GM21825 (cell line): ENCODE measurements at regions not wholly inside any gene's neighbourhood (a gene's known extent, or its start where the extent isn't known, plus 50 kb on each side); places are given as distances from the start of the nearest gene placed in this dataset.
A peak's percentile ranks its signal among the peaks of the same experiment; 100 is the strongest.
"Not testable (repeated sequence)": the region's sequence is repeated elsewhere in the genome, so short reads cannot be mapped to it uniquely, and the experiment has no call there.

ENCODE experiments used
- ATAC-seq: cut with Tn5 transposase; IDR thresholded peaks from one replicate; pipeline ENCODE4 v1.9.1; 2021; ENCODE audit warnings: mild to moderate bottlenecking, moderate library complexity; ENCODE audit not compliant: unreplicated experiment

DNA sequence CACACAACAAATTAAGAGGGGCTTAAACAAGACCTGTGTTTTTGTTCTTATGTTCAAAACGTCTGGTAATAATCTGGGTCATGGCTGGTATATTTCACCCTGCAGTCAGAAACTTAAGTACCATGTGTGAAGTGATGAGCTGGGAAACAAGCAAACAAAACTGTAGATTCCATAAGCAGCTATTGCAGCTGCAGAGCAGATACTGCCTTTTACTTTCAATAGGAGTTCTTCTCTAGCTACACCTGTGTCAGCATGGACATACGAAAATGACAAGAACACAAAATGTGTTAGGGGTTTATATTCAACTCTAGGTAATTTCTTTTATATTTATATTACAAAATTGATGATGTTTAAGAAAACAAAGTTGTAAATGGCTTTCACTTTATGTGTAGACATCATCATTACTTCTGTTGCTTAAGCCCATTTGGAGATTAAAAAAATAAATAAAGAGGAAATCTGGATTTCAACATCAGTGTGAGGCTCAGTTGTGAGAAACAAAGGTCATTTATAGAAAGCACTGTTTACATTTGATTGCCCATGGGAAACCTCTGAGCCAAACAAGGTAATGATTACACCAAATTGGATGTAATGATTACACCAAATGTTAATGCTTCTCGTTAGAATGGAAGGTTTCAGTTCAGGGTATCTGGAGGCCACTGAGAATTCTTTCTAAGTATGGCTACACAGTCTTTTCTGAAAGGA, 451.0 kb upstream of the SLC10A2 start:
- peak; percentile 92 for ATAC-seq

DNA sequence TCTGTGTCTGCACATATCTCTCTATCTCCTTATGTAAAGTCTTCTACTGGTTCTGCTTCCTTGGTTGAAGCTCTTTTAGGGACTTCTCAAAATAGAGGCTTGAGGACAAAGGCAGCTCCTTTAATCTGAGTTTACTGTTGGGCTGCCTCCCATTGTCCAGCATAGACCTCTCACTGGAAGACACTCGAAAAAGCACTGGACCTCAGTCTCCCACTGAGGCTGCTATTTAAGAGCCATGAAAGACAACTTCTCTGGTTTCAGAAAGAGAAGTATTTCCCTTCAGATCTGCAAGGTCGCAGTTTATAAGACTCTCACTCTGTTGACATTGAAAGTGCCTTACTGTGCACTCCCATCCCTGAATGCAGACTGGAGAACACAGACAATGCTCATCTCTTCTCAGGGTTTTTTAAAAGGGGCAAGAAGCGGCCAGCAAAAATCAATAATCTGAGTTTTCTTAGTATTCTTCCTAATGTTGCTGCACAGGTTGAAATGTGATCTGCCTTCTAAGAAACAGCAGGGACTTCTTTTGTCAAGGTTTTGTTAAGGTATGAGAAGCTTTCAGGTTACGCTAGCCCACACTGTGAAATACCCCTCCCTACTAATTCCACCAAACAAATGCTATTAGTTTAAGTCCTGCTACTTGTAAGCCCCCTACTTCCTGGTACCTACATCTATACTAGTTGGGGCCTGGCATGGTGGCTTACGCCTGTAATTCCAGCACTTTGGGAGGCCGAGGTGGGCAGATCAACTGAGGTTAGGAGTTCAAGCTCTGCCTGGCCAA, 450.0 kb upstream of the SLC10A2 start:
- no peak for ATAC-seq

DNA sequence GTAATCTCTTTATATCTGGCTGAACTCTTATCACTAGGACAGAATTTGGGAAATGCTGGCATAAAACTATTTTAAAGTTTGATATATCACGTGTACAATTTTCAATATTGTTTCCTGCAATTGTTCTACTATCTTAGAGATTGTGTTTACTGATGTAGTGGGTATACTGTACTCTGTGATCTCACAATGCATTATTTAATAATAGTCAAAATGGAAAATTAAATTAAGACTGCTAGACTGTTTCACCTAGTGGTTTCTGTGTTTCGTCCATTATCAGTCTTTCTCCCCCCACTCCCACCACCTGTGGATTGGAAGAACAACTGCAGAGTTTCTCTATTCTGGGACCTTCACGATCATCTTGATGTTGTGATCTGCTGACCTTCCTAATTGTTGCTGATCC, 449.2 kb upstream of the SLC10A2 start:
- no peak for ATAC-seq

DNA sequence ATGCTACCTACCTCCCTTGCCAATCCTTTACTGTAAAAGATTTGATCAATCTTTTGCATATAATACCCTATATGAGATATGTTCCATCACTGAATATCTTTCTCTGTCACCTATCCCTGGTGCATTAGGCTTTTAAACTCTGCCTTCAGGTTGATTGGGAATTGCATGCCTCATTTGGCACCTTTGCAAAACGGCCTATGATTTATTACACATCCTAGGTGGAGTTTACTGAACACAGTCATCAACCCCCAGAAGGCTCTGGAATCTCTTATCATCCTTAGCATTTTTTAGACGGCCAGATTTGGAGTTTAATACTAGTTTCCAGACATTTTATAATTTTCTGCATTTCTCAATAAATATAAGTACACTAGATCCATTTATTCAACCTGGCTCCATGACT, 448.4 kb upstream of the SLC10A2 start:
- no peak for ATAC-seq

DNA sequence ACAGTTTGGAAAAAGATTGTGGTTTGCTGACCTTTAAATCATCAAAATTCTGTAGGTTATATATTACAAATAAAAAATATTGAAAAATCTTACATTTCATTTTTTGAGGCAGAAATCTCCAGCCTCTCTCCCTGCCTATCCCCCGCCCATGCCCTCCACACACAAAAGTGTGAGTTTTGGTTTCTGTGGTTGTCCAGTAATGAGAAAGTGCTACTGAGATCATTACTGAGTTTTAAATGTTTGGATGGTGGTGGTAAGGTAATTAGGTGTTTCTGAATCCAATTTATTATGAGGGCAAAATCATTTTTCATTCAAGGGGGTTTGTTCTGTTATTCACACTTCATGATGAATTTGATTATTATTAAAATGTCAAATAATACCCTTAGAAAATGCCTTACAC, 448.0 kb upstream of the SLC10A2 start:
- ATAC-seq = no peak

DNA sequence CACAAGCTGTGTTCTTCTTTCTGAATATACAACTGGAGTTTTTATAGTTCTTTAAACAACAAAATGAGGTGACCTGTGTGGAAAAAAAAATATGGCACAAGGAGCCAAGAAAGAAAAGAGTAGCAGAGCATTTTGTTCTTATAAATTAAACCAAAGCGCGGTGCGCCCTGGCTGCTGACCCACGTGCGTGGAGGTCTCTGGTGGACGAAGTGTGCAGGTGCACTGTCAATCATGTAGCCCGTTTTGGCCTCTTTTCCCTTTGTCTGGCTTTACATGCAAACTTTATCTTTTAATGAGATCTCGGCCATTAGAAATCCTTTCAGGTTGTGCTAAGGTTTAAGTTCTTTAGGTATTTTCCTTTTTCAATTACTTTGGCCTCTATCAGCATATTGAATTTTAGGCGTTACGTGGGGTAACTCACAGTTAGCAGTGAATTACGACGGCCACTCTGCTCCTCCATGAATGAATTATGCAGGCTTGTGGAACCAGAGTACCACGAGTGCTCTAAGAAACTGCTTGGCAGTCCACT, 443.9 kb upstream of the SLC10A2 start:
- ATAC-seq = no peak

DNA sequence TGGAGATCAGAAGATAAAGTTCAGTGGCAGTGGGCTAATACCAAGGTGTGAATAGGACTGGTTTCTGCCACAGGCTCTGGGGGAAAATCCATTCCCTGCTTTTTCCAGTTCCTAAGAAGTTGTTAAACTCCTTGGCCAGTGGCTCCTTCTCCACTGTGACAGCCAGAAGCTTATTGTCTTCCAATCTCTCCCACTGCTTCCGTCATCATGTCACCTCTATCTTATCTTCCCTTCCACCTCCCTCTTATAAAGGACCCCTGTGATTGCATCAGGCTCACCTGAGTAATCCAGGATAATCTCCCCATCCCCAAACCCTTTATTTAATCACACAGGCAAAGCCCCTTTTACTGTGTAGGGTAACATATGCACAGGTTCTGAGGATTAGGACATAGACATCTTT, 431.2 kb upstream of the SLC10A2 start:
- ATAC-seq = no peak

DNA sequence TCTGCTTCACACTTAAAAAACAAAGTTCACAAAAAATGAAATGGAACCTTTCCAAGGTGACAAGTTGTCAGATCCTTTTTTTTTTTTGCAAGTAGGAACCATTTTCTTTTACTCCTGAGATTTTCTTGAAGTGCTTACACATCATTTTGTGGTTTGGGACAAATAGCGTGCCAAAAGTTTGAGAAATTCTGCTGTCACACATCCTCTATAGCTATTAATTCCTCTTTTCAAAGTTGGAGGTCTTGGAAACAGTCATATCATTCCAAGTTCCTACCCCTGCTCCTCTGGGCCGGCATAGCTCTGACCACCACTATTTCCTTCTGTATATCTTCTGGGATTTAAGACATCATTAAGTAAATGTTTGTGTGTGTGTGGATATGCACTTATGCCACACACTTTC, 421.6 kb upstream of the SLC10A2 start:
- no peak for ATAC-seq

DNA sequence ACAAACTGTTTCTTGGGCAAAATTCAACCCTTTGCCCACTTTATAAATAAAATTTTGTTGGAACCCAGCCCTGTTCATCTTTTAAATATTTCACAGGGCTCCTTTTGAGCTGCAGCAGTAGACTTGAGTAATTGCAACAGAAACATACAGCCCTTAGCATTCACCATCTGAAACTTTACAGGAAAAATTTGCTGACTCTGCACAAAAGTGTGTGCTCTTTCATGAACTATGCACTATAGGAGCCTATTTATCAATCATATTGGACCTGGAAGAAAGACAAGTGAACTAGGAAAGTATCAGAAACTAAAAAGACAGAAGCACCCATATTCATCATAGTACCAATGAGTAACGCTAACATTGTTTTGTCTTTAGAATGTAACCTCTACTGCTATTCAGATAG, 406.9 kb upstream of the SLC10A2 start:
- ATAC-seq = no peak

DNA sequence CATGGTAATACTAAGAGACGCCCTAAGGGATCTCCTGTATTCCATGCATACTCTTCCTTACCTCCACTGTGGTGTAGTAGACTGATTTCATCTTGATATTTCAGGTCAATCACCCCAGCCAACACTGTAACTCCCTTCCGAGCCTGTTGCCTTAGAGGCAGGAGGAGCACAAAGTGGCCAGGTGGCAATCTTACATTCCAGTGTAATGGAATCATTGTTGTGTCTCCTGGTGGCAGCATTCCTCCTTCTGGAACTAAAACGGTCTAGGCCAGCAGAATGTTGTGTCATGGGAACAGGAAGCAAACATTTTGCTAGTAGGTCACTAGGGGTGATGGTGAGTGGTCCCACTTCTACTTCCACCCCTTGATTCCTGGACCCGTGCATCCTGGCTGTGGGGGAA, 405.7 kb upstream of the SLC10A2 start:
- ATAC-seq = no peak

DNA sequence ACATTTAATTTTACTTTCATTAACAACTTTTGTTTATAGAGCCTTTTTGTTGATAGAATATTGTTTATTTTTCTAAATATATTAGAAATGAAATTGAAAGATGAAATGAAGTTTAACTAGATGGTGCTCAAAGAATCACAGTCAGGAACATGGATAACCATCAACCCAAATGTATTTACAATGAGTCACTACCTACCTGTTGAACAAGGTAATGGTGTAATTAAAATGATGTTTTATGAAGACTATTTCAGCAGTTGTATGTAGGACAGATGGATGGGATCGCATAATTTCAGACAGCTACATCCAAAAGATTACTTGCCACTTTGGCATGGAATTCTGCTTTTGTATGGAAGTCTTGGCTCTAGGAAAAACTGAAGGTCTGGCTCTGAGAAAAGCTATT, 403.6 kb upstream of the SLC10A2 start:
- no peak for ATAC-seq

DNA sequence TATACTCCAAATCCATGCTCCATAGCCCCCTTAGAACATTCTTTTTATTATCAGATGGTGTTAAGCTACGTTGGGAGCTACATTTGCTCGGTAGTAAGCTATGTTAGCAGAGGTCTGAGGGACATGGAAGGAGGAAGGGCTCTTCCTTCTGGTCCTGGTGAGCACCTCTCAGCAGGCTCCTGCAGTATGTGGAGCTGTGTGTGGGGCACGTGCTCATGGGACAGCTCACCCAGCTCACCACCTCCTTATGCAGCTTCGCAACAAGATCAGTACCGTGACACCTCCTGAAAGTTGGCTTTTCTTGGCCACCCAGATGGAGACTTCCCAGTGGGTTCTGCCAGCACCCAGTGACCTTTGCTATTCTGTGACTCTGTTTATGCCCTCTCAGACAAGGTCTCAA, 400.5 kb upstream of the SLC10A2 start:
- no peak for ATAC-seq

DNA sequence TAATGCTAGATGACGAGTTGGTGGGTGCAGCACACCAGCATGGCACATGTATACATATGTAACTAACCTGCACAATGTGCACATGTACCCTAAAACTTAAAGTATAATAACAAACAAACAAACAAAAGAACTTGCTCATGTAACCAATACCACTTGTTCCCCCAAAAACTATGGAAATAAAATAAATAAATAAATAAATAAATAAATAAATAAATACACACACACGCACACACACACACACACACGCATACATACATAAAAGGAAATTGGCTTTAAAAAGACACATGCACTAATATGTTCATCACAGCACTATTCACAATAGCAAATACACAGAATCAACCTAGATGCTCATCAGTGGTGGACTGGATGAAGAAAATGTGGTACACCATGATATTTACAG, 394.0 kb upstream of the SLC10A2 start:
- ATAC-seq = not testable (repeated sequence)

DNA sequence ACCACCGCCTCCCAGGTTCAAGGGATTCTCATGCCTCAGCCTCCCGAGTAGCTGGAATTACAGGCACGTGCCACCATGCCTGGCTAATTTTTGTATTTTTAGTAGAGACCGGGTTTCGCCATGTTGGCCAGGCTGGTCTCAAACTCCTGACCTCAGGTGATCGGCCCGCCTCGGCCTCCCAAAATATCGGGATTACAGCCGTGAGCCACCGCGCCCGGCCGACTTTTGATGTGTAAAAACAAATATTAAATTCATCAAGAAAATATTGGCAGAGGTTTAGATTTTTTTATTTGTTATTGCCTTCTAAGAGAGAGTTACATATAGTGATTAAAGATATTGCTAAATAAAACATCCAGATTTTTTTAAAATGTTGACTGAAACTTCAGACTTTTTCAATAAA, 390.8 kb upstream of the SLC10A2 start:
- ATAC-seq = not testable (repeated sequence)

DNA sequence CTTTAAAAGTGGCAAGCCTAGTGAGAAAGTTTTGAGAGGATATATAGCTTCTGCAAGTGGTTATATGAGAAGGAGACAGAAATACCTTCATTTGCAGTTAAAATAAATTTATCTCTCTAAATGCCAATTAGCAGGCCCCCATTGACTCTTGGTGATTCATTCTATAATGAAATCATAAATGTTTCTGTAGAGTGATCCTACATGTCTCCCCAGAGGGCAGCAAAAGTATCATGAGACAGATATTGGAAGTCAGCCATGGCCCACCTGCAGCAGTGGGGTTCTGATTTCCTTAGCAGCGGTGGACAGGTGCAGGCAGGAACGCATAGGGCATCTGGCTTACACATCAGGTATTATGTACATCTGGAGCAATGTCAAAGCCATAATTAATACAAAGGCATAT, 385.4 kb upstream of the SLC10A2 start:
- ATAC-seq = no peak

DNA sequence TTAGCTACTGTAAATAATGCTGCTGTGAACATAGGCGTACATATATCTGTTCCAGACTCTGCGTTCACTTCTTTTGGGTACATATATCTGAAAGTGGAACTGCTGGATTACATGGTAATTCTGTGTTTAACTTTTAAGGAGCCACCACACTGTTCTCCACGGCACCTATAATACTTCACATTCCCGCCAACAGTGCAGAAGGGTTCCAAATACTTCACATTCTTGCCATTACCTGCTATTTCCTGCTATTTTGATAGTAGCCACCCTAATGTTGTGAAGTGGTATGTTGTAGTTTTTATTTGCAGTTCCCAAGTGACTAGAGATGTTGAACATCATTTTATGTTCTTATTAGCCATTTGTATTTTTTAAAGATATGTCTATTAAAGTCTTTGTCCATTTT, 377.4 kb upstream of the SLC10A2 start:
- no peak for ATAC-seq

DNA sequence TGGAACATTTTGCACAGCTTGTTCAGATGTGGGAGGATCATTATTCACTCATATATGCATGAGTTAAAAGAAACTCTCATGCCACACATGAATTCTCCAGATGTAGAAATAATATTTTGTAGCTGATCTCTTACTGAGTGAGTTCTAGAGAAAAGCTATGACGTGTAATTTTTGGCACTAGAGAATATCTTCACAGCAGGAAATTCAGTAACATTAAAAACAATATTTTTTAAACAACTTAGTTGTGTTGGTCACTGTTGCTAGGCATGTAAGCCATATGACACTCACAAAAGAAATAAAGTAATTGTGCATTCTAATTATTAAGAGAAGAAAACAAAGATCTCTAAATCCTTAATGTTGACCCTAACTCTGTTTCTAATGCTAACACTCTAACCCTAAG, 371.4 kb upstream of the SLC10A2 start:
- no peak for ATAC-seq

DNA sequence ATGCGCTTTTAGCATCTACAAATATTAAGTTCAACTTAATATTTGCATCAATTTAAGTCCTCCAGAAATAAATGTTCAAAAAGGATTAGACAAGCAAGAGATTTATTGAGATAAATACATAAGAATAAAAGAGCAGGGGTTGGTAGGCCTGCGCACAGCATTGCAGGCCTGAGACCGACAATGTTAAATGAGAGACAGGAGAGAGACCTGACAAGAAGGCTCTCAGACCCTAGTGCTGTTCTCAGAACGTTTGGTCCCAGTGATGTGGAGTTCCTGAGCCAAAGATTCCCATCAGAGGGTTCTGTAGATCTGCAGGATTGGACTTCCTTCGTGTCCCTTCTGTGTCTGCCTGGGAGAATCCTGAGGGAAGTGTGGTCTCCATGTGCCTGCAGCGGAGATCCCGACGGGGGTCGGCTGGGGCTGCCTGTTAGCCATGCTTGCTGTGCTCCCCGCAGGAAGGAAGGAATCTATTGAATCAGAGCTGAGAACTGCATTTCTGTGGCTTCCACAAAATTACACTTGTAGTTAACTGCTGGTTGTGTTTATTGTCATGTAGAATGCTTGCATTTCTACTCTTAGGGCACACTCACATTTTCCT, 369.9 kb upstream of the SLC10A2 start:
- ATAC-seq = no peak

DNA sequence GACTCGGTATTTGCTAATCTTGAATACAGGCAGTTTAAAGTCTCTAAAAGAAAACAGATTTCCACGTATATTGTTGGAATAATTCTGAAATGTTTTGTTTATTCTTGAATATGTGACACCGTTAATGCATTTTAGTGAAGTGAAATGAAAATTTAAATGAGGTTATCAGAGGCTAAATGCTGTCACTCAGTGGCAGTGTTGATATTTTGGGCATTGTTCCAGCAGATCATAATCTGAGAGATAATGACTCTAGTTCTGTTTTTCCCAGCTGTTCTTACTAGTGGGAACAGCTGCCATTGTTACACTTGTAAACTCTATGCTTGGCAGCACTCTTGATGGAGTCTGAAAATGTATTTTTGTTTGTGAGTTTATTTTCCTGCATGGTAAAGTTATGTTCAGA, 365.6 kb upstream of the SLC10A2 start:
- no peak for ATAC-seq

DNA sequence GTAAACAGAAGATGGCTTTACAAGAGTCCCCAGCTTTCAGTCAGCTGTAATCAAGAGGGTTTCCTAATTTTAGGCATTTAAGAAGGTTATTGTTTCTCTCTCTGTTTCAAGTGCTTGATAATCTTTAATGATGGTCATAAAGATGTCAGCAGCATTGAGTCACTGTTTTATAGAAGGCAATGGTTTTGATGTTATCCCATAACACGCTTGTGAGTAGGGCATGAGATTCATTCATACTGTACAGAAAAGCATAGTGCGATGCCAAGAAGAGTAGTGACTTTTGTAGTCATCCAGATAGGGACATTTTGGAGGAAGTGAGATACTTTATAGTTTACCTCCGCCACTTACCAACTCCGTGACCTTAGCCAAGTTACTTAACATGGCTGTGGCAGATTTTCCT, 364.2 kb upstream of the SLC10A2 start:
- ATAC-seq = no peak

DNA sequence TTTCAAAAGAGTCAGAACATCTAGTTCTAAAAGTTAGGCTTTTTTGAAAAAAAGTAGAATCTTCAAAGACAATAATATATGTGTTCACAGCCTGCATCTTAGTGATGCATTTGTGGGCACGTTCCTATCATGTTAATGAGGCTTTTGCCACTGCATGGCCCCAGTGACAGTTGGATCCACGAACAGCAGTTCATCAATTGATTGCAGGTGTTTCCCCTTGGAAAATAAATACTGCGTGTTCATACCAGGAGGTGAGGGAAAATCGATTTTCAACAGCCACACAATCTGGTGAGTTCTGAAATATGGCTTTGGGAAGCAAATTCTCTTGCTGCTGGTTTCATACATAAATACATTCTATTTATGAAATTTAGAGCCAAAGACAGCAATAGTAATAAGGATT, 343.8 kb upstream of the SLC10A2 start:
- no peak for ATAC-seq

DNA sequence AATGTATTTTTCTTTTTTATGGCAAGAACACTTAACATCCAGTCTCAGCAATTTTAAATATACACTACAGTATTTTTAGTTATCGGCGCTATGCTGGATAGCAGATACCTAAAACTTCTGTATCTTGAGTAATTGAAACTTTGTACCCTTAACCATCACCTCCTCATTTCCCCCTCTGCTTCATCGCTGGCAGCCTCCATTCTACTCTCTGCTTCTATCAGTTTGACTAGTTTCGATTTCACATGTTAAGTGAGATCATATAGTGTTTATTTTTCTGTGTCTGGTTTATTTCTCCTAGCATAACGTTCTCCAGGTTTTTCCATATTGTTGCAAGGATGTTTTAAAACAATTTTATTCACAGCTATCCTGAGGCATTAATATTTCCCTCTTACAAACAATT, 340.8 kb upstream of the SLC10A2 start:
- ATAC-seq = no peak
